HL-60 (cell line): ENCODE measurements at regions not wholly inside any gene's neighbourhood (a gene's known extent, or its start where the extent isn't known, plus 50 kb on each side); places are given as distances from the start of the nearest gene placed in this dataset.

Experiments used
- DNase-seq, 2 experiments: peaks; one replicate each; pipeline ENCODE4 v3.0.0-alpha.2; 2010 to 2020; ENCODE audit warnings: low read depth in 1 of 2, low spot score in 1 of 2
- H3K27ac ChIP-seq: fragments of 250-450 bp; sonication (Bioruptor Pico); replicated peaks from 2 replicates; pipeline ENCODE4 v1.5.1; 2020; ENCODE audit warnings: mild to moderate bottlenecking, moderate library complexity
- H3K27me3 ChIP-seq: fragments of 250-450 bp; sonication (Bioruptor Pico); 2 replicates; pipeline ENCODE4 v1.5.1; 2021; ENCODE audit warnings: mild to moderate bottlenecking, moderate library complexity; ENCODE audit not compliant: insufficient read depth, poor library complexity, severe bottlenecking
- H3K4me3 ChIP-seq: replicated peaks from 2 replicates; pipeline ENCODE4 v1.5.1; 2011; ENCODE audit warnings: mild to moderate bottlenecking, control low read depth, low read length; ENCODE audit not compliant: insufficient read depth
- GABPA ChIP-seq: IDR thresholded peaks from 2 replicates; pipeline ENCODE4 v1.6.1; 2012; ENCODE audit warnings: low read depth
- POLR2AphosphoS5 ChIP-seq: IDR thresholded peaks from 2 replicates; pipeline ENCODE4 v1.6.1; 2012; ENCODE audit warnings: low read depth
- SPI1 ChIP-seq: IDR thresholded peaks from 2 replicates; pipeline ENCODE4 v1.6.1; 2012; ENCODE audit warnings: low read depth, mild to moderate bottlenecking, borderline replicate concordance
- TF ChIP-seq, protein P1 (sequence below): IDR thresholded peaks from one replicate; pipeline ENCODE4 v1.5.1; 2011; ENCODE audit warnings: low read length, control low read depth, inconsistent platforms; ENCODE audit not compliant: insufficient read depth
- TF ChIP-seq, protein P2 (sequence below): IDR thresholded peaks from 2 replicates; pipeline ENCODE4 v1.6.1; 2012; ENCODE audit warnings: low read depth; ENCODE audit not compliant: insufficient replicate concordance

DNA sequence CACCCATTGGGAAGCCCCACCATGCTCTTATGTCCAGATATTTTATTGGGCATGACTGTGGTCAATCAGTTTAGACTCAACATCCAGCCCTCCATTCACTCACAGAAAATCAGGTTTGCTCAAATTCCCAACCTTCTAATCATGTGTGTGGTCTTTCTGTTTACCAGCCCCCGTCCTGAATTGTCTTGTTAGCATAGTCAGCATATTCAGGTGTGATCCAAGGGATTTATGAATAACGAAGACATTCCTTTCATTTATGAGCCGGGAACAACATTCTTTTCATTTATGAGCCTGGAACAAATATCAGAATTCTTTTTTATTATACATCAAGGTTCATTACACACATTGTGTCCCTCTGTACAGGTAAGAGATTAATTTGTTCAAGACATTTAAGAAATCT is 376.3 kb upstream of the POM121L12 start:
- no peak for DNase-seq
- no peak overlapping the region for H3K27ac ChIP-seq
- no peaks in the 10 kb centered on the region for H3K27me3 ChIP-seq
- no peak overlapping the region for H3K4me3 ChIP-seq
- TF ChIP-seq, protein P1, sequence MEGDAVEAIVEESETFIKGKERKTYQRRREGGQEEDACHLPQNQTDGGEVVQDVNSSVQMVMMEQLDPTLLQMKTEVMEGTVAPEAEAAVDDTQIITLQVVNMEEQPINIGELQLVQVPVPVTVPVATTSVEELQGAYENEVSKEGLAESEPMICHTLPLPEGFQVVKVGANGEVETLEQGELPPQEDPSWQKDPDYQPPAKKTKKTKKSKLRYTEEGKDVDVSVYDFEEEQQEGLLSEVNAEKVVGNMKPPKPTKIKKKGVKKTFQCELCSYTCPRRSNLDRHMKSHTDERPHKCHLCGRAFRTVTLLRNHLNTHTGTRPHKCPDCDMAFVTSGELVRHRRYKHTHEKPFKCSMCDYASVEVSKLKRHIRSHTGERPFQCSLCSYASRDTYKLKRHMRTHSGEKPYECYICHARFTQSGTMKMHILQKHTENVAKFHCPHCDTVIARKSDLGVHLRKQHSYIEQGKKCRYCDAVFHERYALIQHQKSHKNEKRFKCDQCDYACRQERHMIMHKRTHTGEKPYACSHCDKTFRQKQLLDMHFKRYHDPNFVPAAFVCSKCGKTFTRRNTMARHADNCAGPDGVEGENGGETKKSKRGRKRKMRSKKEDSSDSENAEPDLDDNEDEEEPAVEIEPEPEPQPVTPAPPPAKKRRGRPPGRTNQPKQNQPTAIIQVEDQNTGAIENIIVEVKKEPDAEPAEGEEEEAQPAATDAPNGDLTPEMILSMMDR, result no peak
- no peak for TF ChIP-seq GABPA
- no peak for TF ChIP-seq SPI1
- TF ChIP-seq, protein P2, sequence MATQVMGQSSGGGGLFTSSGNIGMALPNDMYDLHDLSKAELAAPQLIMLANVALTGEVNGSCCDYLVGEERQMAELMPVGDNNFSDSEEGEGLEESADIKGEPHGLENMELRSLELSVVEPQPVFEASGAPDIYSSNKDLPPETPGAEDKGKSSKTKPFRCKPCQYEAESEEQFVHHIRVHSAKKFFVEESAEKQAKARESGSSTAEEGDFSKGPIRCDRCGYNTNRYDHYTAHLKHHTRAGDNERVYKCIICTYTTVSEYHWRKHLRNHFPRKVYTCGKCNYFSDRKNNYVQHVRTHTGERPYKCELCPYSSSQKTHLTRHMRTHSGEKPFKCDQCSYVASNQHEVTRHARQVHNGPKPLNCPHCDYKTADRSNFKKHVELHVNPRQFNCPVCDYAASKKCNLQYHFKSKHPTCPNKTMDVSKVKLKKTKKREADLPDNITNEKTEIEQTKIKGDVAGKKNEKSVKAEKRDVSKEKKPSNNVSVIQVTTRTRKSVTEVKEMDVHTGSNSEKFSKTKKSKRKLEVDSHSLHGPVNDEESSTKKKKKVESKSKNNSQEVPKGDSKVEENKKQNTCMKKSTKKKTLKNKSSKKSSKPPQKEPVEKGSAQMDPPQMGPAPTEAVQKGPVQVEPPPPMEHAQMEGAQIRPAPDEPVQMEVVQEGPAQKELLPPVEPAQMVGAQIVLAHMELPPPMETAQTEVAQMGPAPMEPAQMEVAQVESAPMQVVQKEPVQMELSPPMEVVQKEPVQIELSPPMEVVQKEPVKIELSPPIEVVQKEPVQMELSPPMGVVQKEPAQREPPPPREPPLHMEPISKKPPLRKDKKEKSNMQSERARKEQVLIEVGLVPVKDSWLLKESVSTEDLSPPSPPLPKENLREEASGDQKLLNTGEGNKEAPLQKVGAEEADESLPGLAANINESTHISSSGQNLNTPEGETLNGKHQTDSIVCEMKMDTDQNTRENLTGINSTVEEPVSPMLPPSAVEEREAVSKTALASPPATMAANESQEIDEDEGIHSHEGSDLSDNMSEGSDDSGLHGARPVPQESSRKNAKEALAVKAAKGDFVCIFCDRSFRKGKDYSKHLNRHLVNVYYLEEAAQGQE, result no peak
- no peak for TF ChIP-seq POLR2AphosphoS5

DNA sequence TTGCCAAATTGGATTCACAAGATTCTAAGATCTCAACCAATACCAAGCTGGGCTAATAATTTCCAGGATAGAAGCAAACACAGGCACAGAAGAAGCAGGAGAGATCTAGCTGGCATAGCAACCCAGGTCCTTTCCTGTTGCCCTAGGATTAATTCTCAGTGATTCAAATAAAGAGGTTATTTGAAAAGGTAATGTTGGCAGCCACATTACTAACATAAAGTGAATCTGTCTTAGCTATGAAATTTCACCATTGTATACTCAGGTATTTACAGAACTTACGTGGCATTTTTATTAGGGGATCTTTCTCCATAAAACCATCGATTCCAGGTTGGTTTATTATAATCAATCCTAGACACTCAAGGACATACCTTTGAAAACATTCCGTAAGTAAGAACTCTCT is 379.3 kb upstream of the POM121L12 start:
- Histone ChIP-seq H3K27me3 (no peaks in the 10 kb centered on the region), H3K4me3 (no peak overlapping the region), H3K27ac (no peak overlapping the region)
- TF ChIP-seq POLR2AphosphoS5 (no peak), SPI1 (no peak), GABPA (no peak)
- TF ChIP-seq, protein P2, result no peak
- TF ChIP-seq, protein P1, result no peak
- no peak for DNase-seq

DNA sequence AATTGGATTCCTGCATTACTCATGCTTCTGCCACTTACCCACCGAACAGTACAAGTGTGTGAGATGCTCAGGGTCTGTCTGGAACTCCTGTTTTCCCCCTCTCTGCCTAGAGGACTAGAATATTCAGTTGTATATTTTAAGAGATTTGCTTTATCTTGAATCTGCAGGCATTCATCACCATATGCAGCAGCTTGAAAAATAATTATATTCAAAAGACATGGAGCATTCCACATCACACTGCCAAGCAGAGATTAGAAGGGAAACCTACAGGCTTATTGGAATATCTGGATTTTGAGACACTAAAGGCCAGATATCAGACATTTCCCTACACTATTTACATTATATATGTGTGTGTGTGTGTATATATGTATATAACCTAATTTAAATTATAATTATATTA is 382.8 kb upstream of the POM121L12 start:
- TF ChIP-seq, protein P1, result no peak
- no peak for TF ChIP-seq GABPA
- no peak for DNase-seq
- H3K27ac ChIP-seq, result no peak overlapping the region
- H3K27me3 ChIP-seq, result no peaks in the 10 kb centered on the region
- H3K4me3 ChIP-seq, result no peak overlapping the region

DNA sequence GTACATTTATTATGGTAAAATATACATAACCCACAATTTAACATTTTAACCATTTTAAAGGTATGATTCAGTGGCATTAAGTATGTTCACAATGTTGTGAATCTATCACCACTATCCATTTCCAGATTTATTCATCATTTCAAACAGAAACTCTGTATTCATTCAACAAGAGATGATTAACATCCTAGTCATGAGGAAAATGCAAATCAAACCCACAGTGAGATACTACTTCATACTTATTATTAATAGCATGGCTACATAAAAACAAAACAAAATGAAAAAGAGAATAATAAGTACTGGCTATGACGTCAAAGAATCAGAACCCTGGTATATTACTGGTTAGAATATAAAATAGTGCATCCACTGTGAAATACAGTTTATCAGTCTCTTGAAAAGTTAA is 386.6 kb upstream of the POM121L12 start:
- TF ChIP-seq POLR2AphosphoS5 (no peak), SPI1 (no peak), GABPA (no peak)
- TF ChIP-seq, protein P2, result no peak
- Histone ChIP-seq H3K4me3 (no peak overlapping the region), H3K27me3 (no peaks in the 10 kb centered on the region), H3K27ac (no peak overlapping the region)
- no peak for DNase-seq
